Keratinocyte (primary cell): ENCODE measurements at regions not wholly inside any gene's neighbourhood (a gene's known extent, or its start where the extent isn't known, plus 50 kb on each side); places are given as distances from the start of the nearest gene placed in this dataset.

Source experiments
- DNase-seq: peaks from one replicate; pipeline ENCODE4 v3.0.0-alpha.2; 2011; ENCODE audit warnings: low read depth, missing footprints, low spot score
- FAIRE-seq: peaks from 2 replicates; lab custom pipeline; 2011; peaks lifted over from hg19 to GRCh38; lab: Jason Lieb, UNC
- H2AFZ ChIP-seq: 2 replicates; pipeline ENCODE4 v1.6.0; 2012; ENCODE audit warnings: low read length, control low read depth, inconsistent platforms; ENCODE audit not compliant: control insufficient read depth
- H3K27ac ChIP-seq: 2 replicates; pipeline ENCODE4 v1.5.1; 2011; ENCODE audit warnings: low read length; ENCODE audit not compliant: control insufficient read depth, insufficient read depth
- H3K27me3 ChIP-seq: 3 replicates; pipeline ENCODE4 v1.6.0; 2011; ENCODE audit warnings: low read length; ENCODE audit not compliant: control insufficient read depth, insufficient read depth; ENCODE audit errors: extremely low read depth
- H3K36me3 ChIP-seq, 2 experiments: 2 replicates in 1 of 2; 3 replicates in 1 of 2; pipeline ENCODE4 v1.5.1; 2011; ENCODE audit warnings: low read length in 2 of 2, mild to moderate bottlenecking in 1 of 2; ENCODE audit not compliant: control insufficient read depth in 2 of 2, insufficient read depth in 2 of 2; ENCODE audit errors: extremely low read depth in 1 of 2
- H3K4me1 ChIP-seq: 3 replicates; pipeline ENCODE4 v1.5.1; 2011; ENCODE audit warnings: low read length; ENCODE audit not compliant: control insufficient read depth, insufficient read depth; ENCODE audit errors: extremely low read depth
- H3K4me2 ChIP-seq: 3 replicates; pipeline ENCODE4 v1.6.0; 2011; ENCODE audit warnings: low read depth, low read length; ENCODE audit not compliant: control insufficient read depth, insufficient read depth; ENCODE audit errors: extremely low read depth
- H3K4me3 ChIP-seq, 3 experiments: fragments of 200-600 bp in 1 of 3; sonication (generic) in 1 of 3; 2 replicates in 2 of 3; 3 replicates in 1 of 3; pipeline ENCODE4 v1.5.1; 2011 to 2016; ENCODE audit warnings: low read length in 3 of 3, mild to moderate bottlenecking in 3 of 3, control low read depth in 2 of 3, inconsistent platforms in 1 of 3, low read depth in 1 of 3, mixed read lengths in 1 of 3, mixed run types in 1 of 3, moderate library complexity in 1 of 3; ENCODE audit not compliant: control insufficient read depth in 2 of 3, insufficient read depth in 2 of 3; ENCODE audit errors: extremely low read depth in 1 of 3
- H3K79me2 ChIP-seq: 2 replicates; pipeline ENCODE4 v1.6.0; 2012; ENCODE audit warnings: low read length; ENCODE audit not compliant: control insufficient read depth, insufficient read depth
- H3K9ac ChIP-seq: 3 replicates; pipeline ENCODE4 v1.6.0; 2011; ENCODE audit warnings: low read length; ENCODE audit not compliant: control insufficient read depth, insufficient read depth; ENCODE audit errors: extremely low read depth
- H3K9me1 ChIP-seq: 3 replicates; pipeline ENCODE4 v1.6.0; 2011; ENCODE audit warnings: low read length; ENCODE audit not compliant: control insufficient read depth, insufficient read depth; ENCODE audit errors: extremely low read depth
- H3K9me3 ChIP-seq: 2 replicates; pipeline ENCODE4 v1.5.1; 2012; ENCODE audit warnings: low read depth, low read length; ENCODE audit not compliant: control insufficient read depth
- H4K20me1 ChIP-seq: 3 replicates; pipeline ENCODE4 v1.6.0; 2011; ENCODE audit warnings: low read length; ENCODE audit not compliant: control insufficient read depth, insufficient read depth; ENCODE audit errors: extremely low read depth
- CTCF ChIP-seq, 3 experiments: IDR thresholded peaks in 1 of 3; conservative IDR thresholded peaks in 1 of 3; optimal IDR thresholded peaks in 1 of 3; 2 replicates in 2 of 3; 3 replicates in 1 of 3; pipeline versions ENCODE3 to v1.5.1; 2011; ENCODE audit warnings: low read length in 3 of 3, mild to moderate bottlenecking in 3 of 3, moderate library complexity in 2 of 3, control low read depth in 1 of 3, inconsistent platforms in 1 of 3; ENCODE audit not compliant: insufficient read depth in 2 of 3; ENCODE audit errors: extremely low read depth in 1 of 3
- EZH2 ChIP-seq: IDR thresholded peaks from one replicate; pipeline ENCODE4 v1.6.1; 2012; ENCODE audit warnings: inconsistent platforms, mild to moderate bottlenecking, low read length, moderate library complexity
- dilution Hi-C: fragments of 300-500 bp; cut with MboI; formaldehyde crosslinking; loops from one replicate; pipeline ENCODE4 v1.7.0; 2020; ENCODE audit warnings: low sequenced_read_pairs; ENCODE audit not compliant: extremely low pct_ligation_motif_present

- Histone ChIP-seq H3K9me3 (peaks cover 7% of the 10 kb centered on the region), H3K27ac (no peak overlapping the region)
- TF ChIP-seq CTCF (optimal IDR thresholded peaks at IDR 0.05 in 1 of 3, IDR thresholded peaks at IDR 0.05 in 1 of 3, conservative IDR thresholded peaks at IDR 0.05 in 1 of 3; ENCODE audit: extremely low read depth in 1 of 3, insufficient read depth in 2 of 3, low read length in 3 of 3) = no peak
- no peak for TF ChIP-seq EZH2
Measured at GRCh38 chr12:34344851-34345522, 322.7 kb downstream of the ALG10 start.

GRCh38 chr12:34345801-34346200, 323.5 kb downstream of the ALG10 start:
- no peaks in the 10 kb centered on the region for H3K9me1 ChIP-seq
- no peak overlapping the region for H3K4me3 ChIP-seq
- H3K27me3 ChIP-seq = no peaks in the 10 kb centered on the region
- H3K9me3 ChIP-seq = peaks cover 7% of the 10 kb centered on the region
- DNase-seq (no peak), FAIRE-seq (no peak)
- H3K27ac ChIP-seq = no peak overlapping the region
- dilution Hi-C loops = no loop called here
- no peak overlapping the region for H3K9ac ChIP-seq
- no peak overlapping the region for H3K4me2 ChIP-seq
- no peaks in the 10 kb centered on the region for H4K20me1 ChIP-seq
- TF ChIP-seq EZH2 = no peak
- no peak for TF ChIP-seq CTCF (optimal IDR thresholded peaks at IDR 0.05 in 1 of 3, IDR thresholded peaks at IDR 0.05 in 1 of 3, conservative IDR thresholded peaks at IDR 0.05 in 1 of 3; ENCODE audit: extremely low read depth in 1 of 3, insufficient read depth in 2 of 3, low read length in 3 of 3)
- no peaks in the 10 kb centered on the region for H3K4me1 ChIP-seq
- H2AFZ ChIP-seq = no peak overlapping the region
- no peaks in the 10 kb centered on the region for H3K79me2 ChIP-seq
- H3K36me3 ChIP-seq = no peaks in the 10 kb centered on the region

More at GRCh38 chr12:34344851-34345522, 322.7 kb downstream of the ALG10 start:
- dilution Hi-C loops = no loop called here
- Histone ChIP-seq H3K9me1 (no peaks in the 10 kb centered on the region), H3K9ac (no peak overlapping the region), H3K36me3 (no peaks in the 10 kb centered on the region), H3K4me2 (no peak overlapping the region), H3K79me2 (no peaks in the 10 kb centered on the region), H2AFZ (no peak overlapping the region), H3K27me3 (no peaks in the 10 kb centered on the region), H3K4me1 (no peaks in the 10 kb centered on the region), H3K4me3 (no peak overlapping the region), H4K20me1 (no peaks in the 10 kb centered on the region)
- FAIRE-seq (no peak), DNase-seq (no peak)
